ENCODE measurements at regions not wholly inside any gene's neighbourhood (a gene's known extent, or its start where the extent isn't known, plus 50 kb on each side); places are given as distances from the start of the nearest gene placed in this dataset.

DNA sequence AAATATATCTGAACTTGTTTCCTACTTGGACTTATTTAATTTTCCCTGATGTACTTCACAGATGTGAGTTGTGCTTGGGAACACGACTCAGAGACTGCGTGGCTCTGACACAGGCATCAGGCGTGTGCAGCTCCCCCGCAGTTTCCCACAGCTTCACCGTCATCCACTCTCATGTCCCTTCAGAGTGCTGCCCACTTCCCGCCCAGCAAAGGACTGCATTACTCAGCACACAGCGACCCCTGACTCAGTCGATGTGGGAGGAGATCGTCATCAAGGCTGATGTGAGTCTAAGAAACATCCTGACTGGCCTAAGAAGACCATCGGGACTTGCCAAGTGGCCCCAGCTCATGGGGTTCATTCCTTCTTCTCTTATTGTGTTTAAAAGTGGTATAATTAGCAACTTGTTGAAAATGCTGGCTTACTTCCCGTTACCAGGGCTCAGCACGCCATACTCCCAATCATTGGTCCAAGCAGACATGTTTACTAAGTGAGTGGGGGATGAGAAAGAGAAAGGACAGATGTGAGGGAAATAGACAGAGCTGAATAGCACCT lies 539.4 kb upstream of the JARID2 start:
- ATAC-seq: peak; percentile 75

DNA sequence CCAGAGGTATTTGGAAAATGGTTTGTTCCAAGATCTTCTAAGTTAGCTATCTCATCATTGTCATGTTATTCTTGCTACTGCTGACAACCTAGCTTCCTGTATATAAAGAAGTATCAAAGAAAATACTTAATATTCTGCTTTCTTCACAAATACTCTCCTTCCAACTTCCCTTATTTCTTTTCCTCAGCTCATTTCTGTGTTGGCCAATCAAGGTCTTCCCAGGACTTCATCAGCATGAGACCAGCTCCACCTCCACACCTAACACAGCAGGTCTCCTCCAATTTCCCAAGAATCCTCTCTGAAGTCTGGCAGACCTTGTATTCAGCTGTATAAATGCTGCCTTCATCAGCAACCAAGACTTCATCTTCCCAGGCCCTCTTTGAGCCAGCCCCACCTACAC lies 538.6 kb upstream of the JARID2 start:
- ATAC-seq: no peak

DNA sequence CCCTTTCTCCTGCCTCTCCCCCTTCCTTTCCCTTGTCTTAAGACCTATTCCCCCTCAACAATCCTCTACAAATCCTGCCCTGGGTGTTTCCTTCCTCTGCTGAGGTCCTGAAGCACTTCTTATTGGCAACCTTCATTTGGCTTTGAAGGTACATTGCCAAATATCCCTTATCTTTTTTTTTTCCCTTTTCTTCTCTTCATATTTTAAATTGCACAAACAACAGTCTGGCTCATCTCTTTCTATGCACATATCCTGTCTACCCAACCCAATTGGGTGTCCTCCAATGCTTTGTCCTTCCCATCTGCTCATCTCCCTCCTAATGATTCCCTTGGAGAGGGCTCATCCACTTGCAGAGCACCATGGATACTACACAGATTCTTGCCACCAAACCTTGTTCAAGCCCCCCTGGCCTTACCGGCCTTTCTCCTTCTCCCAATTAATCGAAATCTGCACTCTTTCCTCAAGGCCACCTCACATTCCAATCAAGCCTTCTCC lies 537.9 kb upstream of the JARID2 start:
- no peak for ATAC-seq

GRCh38 chr6:14709066-14709670 lies 536.7 kb upstream of the JARID2 start:
- no peak for ATAC-seq

DNA sequence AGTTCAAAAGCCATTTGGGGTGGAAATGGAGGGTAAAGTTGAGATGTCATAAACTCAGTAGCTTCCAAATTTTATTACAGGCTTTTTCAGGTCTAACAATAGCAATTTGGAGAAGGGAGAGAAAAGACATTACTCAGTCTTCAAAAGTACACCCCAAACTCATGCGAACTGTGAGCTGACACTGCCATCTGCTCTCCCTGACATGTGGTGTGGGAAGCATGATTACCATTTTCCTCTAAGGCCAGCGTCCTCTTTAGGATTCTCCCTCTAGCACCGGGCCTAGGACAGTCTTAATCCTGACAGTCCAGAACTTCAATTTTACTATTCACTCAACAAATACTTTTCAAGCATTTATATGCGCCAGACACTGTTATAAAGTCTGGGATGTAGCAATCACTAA lies 536.0 kb upstream of the JARID2 start:
- ATAC-seq: no peak

GRCh38 chr6:14710421-14710820 lies 535.4 kb upstream of the JARID2 start:
- no peak for ATAC-seq

DNA sequence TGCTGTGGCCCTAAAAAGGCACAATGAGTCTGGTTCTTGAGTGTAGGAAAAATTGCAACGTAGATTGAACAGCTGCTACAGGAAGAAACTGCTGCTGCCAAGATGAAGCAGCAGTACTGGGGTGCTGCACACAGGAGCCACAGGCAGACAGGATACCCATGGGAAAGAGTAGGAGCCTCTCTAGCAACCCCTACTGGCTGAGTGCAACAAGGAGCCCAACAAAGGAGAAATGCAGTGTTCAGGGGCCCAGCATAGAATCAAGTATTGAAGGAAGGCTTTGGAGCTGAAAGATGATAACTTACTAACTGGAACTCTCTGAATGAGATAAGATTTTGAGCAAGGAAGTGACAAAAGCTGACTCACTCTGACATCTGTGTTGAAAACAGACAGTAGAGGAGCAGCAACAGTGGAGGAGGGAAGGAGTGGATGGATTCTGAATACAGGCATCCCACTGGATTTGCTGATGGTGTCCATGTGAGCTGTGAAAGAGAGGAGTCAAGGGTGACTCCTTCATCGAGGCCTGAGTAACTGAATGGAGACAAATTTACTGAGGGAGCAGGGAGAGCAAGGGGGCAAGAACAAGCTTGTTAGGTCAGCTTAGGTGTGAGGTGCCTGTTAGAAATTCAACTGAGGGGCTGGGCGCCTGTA lies 534.7 kb upstream of the JARID2 start:
- ATAC-seq: peak; percentile 77

- ATAC-seq: no peak
These were observed 534.0 kb upstream of the JARID2 start for GRCh38 chr6:14711704-14712379.

DNA sequence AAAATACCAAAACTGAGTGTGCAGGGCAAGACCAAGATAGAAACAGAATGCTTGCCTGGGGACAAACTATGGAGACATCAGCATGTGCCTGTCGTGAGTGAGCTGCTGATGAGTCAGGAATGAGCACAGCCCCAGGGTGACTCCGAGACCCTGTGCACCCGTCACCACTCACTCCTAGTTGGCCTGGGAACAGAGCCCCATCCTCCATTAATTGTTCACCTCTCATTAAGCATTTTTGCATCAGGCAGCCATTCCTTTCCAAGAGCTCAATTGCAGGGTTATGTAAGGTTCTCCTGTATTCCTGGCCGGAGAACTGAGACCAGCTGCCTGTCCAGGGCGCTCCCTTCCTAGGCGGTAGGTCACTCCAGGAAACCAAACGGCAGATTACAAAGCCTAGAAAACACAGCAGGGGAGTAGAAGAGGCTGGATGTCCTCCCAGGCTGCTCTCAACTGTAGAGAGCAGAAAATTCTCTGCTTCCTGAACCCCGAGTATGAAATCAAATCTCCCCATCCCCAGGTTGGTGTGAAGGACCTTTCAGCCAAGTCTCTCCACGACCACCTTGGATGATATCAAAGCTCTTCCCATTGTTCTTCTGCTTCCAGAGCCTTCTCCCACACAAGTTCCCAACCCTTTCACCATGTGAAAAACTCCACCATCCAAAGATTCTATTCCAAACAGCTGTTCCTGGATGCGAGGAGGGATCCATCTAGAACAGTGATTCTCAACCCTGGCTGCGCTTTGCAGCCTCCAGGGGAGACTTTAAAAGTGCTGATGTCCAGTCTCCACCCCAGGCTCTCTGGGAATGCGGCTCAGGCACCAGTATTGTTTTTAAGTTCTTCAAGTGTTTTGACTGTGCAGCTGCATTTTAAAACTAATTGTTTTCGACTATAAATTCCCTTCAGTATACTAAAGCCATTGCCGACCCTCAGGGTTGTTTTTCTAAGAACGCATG lies 532.6 kb upstream of the JARID2 start:
- ATAC-seq: peak; percentile 72

DNA sequence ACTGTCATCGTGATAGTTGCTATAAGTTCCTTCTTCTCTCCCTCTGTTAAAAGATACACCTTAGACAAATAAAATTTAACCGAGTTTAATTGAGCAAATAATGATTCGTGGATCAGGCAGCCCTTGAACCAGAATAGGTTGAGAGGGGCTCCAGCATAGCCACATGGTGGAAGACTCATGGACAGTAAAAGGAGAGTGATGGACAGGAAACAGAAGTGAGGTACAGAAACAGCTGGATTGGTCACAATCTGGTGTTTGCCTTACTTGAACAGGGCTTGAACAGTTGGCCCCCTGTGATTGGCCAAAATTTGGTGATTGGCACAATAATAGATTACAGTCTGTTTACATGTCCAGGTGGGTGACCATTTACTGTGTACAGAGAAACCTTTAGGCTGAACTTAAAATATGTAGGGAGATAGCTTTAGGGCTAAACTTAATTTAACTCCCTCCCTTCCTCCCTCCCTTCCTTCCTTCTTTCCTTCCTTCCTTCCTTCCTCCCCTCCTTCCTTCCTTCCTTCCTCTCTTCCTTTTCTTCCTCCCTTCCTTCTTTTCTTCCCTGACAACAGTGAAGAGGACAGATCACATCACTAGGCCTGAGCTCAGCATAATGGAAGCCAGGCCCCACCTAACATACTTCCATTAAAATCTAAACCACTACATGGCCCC lies 531.8 kb upstream of the JARID2 start:
- no peak for ATAC-seq

DNA sequence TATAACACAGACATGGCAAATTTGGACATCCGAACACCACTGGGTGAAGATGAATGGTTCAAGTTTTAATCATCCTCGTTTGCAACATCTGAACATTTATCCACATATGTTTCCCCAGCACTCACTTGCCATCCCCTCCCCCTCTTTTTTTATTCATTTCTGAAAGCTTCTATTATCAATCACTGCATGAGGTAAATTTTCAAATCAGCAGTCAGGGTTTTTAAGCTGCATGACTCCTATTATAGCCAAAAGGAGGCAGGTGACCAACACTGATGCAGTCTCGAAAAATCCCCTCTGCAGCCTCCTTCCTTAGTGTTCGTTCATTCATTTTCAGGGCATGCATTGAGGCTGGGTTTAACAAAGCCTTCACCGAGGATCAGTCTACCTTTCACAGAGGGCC lies 530.8 kb upstream of the JARID2 start:
- no peak for ATAC-seq

DNA sequence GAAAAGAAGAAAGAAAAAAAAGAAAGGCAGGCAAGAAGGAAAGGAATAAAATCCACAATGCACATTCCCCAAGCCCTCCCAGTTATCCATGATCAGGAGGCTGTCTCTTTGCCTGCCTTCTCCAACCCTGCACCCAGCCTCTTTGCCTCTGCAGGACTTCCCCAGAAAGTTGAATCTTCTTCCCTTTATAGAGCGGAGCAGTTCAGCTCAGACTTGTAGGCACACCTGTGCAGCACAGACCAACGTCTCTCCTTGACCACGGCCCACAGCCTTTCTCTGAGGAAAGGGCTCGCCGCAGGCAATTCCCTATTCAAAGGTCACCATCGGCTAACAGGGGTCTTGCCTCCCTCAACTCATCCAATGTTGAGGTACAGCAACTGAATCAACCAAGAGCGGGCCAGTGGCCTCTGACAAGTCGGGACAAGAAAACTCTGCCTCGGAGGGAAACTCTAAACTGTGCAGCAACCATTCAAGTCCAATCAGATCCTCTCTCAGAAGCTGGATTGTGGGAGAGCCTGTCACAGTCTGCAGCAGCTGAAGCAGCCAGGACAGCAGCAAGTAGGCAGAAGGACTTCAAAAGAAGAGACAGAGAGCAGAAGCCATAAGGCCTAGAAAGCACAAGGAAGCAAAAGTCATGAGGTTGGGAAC lies 529.2 kb upstream of the JARID2 start:
- ATAC-seq: peak; percentile 76

DNA sequence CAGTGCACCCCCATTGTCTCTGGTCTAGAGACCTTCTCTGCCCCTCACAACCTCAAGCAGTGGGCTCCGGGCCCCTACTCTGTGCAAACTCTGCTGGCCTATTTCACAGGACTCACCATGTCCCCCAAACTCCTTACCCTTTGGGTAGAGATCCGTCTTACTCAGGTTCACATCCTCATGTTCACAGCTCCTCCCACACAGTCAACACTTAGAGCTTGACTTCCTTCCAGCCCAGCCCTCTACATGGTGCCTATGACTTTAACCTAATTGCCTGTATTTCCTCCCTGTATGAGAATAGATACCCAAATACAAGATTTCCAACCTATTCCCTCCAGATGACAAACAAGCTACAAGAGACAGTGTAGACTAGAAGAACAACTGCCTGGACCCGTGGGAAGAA lies 528.6 kb upstream of the JARID2 start:
- ATAC-seq: peak; percentile 34

GRCh38 chr6:14718861-14719260 lies 527.0 kb upstream of the JARID2 start:
- no peak for ATAC-seq

- ATAC-seq: no peak
These were observed 526.6 kb upstream of the JARID2 start for GRCh38 chr6:14719270-14719669.

- ATAC-seq: no peak
These were observed 525.3 kb upstream of the JARID2 start for GRCh38 chr6:14720411-14721102.

DNA sequence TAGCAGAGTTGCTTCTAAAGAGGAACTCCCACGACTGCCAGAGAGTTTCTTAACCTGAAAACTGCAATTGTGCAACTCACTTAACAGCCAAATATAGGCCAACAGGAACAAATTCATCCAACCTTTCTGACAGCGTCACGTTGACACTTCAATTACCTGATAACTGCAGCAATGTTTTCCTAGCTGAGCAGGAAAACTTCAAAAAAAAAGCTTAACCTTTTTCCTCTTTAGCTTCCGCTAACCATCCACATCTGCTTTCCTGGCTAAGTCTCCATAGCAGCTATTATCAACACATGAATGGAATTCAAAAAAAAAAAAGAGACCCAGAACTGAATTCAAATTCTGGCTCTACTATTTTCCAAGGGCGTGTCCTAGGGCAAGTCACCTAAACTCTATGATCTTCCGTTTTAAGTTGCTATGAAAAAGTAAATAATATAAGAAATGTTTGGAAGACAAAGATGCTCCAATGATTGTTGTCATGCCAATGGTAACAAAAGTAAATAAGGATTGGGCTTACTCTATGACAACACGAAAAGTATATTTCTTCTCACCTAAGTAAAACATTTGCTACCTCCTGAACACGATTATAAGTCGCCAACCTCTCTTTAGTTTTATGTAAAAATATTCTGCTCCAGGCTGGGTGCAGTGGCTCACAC lies 524.6 kb upstream of the JARID2 start:
- peak; percentile 40 for ATAC-seq

GRCh38 chr6:14722001-14722562 lies 523.8 kb upstream of the JARID2 start:
- no peak for ATAC-seq

- peak; percentile 43 for ATAC-seq
These were observed 523.2 kb upstream of the JARID2 start for GRCh38 chr6:14722704-14723103.

All from esophagus mucosa (tissue), 1 donor.